CD4-positive, alpha-beta T cell treated with Interferon gamma for 1 hour (primary cell): ENCODE measurements at regions not wholly inside any gene's neighbourhood (a gene's known extent, or its start where the extent isn't known, plus 50 kb on each side); places are given as distances from the start of the nearest gene placed in this dataset.

Source experiments
- DNase-seq: peaks from one replicate; pipeline ENCODE4 v3.0.0-alpha.2; 2020

DNA sequence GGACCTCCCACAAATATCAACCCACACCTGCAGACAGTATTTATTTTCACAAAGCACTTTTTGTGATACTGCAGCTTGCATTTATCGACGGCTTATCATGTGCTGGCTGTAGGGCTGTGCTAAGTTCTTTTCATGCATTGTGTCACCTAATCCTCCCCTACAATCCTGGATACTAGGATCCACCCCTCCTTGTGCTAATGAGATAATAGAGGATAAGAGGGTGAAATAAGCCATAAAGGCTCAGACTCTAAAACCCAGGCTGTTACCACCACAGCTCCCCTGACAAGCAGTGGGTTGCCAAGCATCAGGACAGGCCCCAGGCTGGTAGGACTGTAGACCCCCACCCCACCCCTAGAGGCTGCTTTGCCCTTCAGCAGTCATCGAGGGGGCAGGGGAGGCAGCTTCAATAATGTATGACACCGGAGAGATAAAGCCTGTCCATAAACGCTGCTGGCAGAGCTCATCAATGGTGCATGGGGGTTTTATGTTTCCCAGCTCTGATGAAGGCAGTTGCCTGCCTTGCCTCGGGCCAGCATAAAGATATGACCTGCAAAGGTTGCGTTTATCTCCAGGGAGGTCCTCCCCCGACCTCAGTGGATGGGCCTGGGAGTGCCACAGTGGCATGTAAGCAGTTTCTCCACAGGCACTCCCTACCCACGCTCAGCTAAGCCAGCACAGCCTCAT is 73.9 kb upstream of the C16orf82 start:
- no peak for DNase-seq

- no peak for DNase-seq
Measured at GRCh38 chr16:26993511-26993910, 73.2 kb upstream of the C16orf82 start.

DNA sequence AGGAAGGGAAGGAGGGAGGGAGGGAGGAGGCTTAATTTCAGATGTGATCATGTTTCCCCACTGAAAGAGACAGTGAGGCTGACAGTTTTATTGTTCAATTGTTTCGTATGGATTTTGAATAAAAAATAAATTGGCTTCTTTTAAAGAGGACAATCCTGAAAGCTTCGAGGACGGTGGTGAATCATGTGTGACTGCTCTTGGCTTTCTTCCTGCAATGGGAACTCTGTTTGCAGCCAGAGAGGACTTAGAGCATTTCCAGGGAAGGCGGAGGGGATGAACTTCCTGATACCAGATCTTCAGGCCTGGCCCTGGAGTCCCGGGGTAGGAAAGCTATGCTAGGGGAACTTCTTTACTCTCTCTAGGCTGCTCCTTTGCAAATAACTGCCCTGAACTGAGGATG is 72.8 kb upstream of the C16orf82 start:
- DNase-seq, result no peak

GRCh38 chr16:26995522-26995921 is 71.2 kb upstream of the C16orf82 start:
- no peak for DNase-seq

DNA sequence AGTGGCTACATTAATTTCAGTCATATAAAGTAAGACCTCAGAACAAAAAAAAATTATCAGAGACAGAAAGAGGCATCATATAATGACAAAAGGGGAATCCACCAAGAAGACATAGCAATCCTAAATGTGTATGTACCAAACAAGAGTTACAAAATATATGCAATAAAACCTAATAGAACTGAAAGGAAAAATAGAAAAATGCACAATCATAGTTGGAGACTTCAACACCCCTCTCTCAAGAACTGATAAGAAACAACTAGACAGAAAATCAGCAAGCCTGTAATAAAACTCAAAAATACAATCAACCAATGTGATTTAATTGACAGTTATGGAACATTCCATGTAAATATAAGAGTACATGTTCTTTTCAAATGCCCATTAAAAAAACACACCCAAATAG is 61.3 kb upstream of the C16orf82 start:
- no peak for DNase-seq
